Activated naive CD4-positive, alpha-beta T cell treated with anti-CD3 and anti-CD28 coated beads, Interleukin-2, amount 10 ng/mL, durations not matched to agents 7 days and 5 days (primary cell): ENCODE measurements at regions not wholly inside any gene's neighbourhood (a gene's known extent, or its start where the extent isn't known, plus 50 kb on each side); places are given as distances from the start of the nearest gene placed in this dataset.
A peak's percentile ranks its signal among the peaks of the same experiment; 100 is the strongest.
"Not testable (repeated sequence)": the region's sequence is repeated elsewhere in the genome, so short reads cannot be mapped to it uniquely, and the experiment has no call there.

Experiments
- CTCF ChIA-PET: fragments of 350-600 bp; sonication (Branson Sonifier 250); formaldehyde crosslinking; loops from one replicate; lab custom pipeline; 2021; ENCODE audit warnings: antibody characterized with exemption; lab: Charles Lee
- DNase-seq: peaks from one replicate; pipeline ENCODE4 v3.0.0-alpha.2; 2020
- H3K27ac Mint-ChIP-seq: one replicate; pipeline ENCODE4 v1.8.0; 2021; ENCODE audit warnings: mild to moderate bottlenecking, moderate library complexity, mixed read lengths
- H3K27me3 Mint-ChIP-seq: one replicate; pipeline ENCODE4 v1.8.0; 2021; ENCODE audit warnings: mild to moderate bottlenecking, mixed read lengths
- H3K36me3 Mint-ChIP-seq: one replicate; pipeline ENCODE4 v1.8.0; 2021; ENCODE audit warnings: mixed read lengths
- H3K4me1 Mint-ChIP-seq: one replicate; pipeline ENCODE4 v1.8.0; 2021; ENCODE audit warnings: mixed read lengths
- H3K4me3 Mint-ChIP-seq: one replicate; pipeline ENCODE4 v1.8.0; 2021; ENCODE audit warnings: mild to moderate bottlenecking, moderate library complexity, mixed read lengths
- H3K9me3 Mint-ChIP-seq: one replicate; pipeline ENCODE4 v1.8.0; 2021; ENCODE audit warnings: mixed read lengths

- CTCF ChIA-PET: interaction anchor here (0.8 to 4.9 kb wide), 29 partner anchors 9 to 187 kb away, joined by 3 to 42 read pairs (median 5); partner anchors contain the start of gene CLINT1
- H3K27ac Mint-ChIP-seq: no peak overlapping the region
- no peaks in the 10 kb centered on the region for H3K36me3 Mint-ChIP-seq
- H3K4me1 Mint-ChIP-seq: peaks cover 4% of the 10 kb centered on the region
- H3K27me3 Mint-ChIP-seq: peaks cover 25% of the 10 kb centered on the region
- DNase-seq: peak; percentile 89
- no peak overlapping the region for H3K4me3 Mint-ChIP-seq
- no peaks in the 10 kb centered on the region for H3K9me3 Mint-ChIP-seq
These were observed 89.9 kb upstream of the CLINT1 start for GRCh38 chr5:157948738-157949410.

GRCh38 chr5:157947156-157947555 is 88.2 kb upstream of the CLINT1 start:
- no peak for DNase-seq
- CTCF ChIA-PET: interaction anchor here (4.0 kb wide), 1 partner anchor 185 kb away, joined by 41 read pairs; no protein-coding TSS in a partner anchor
- peaks cover 25% of the 10 kb centered on the region for H3K27me3 Mint-ChIP-seq
- peaks cover 4% of the 10 kb centered on the region for H3K4me1 Mint-ChIP-seq
- no peaks in the 10 kb centered on the region for H3K9me3 Mint-ChIP-seq
- H3K4me3 Mint-ChIP-seq: no peak overlapping the region
- no peaks in the 10 kb centered on the region for H3K36me3 Mint-ChIP-seq
- no peak overlapping the region for H3K27ac Mint-ChIP-seq

- not testable (repeated sequence) for H3K4me1 Mint-ChIP-seq, H3K9me3 Mint-ChIP-seq, H3K27ac Mint-ChIP-seq, H3K36me3 Mint-ChIP-seq, DNase-seq, H3K4me3 Mint-ChIP-seq
- CTCF ChIA-PET: interaction anchor here (1.5 kb wide), 1 partner anchor 179 kb away, joined by 3 read pairs; no protein-coding TSS in a partner anchor
- peaks cover 25% of the 10 kb centered on the region for H3K27me3 Mint-ChIP-seq
These were observed 86.9 kb upstream of the CLINT1 start for GRCh38 chr5:157945822-157946221.

- no peak for DNase-seq
- CTCF ChIA-PET: no interaction called here
- H3K27me3 Mint-ChIP-seq: peaks cover 25% of the 10 kb centered on the region
- no peaks in the 10 kb centered on the region for H3K36me3 Mint-ChIP-seq
- no peaks in the 10 kb centered on the region for H3K9me3 Mint-ChIP-seq
- H3K4me3 Mint-ChIP-seq: no peak overlapping the region
- H3K4me1 Mint-ChIP-seq: peaks cover 4% of the 10 kb centered on the region
- no peak overlapping the region for H3K27ac Mint-ChIP-seq
These were observed 86.0 kb upstream of the CLINT1 start for GRCh38 chr5:157944938-157945337.

GRCh38 chr5:157944077-157944633 is 85.2 kb upstream of the CLINT1 start:
- Mint-ChIP-seq H3K4me3 (no peak overlapping the region), H3K9me3 (no peaks in the 10 kb centered on the region), H3K4me1 (peaks cover 4% of the 10 kb centered on the region), H3K27me3 (peaks cover 20% of the 10 kb centered on the region), H3K36me3 (no peaks in the 10 kb centered on the region), H3K27ac (no peak overlapping the region)
- DNase-seq: no peak
- CTCF ChIA-PET: no interaction called here

- no peak for DNase-seq
- Mint-ChIP-seq H3K4me3 (no peak overlapping the region), H3K4me1 (no peaks in the 10 kb centered on the region), H3K27me3 (peaks cover 14% of the 10 kb centered on the region), H3K27ac (no peak overlapping the region), H3K9me3 (no peaks in the 10 kb centered on the region), H3K36me3 (no peaks in the 10 kb centered on the region)
- CTCF ChIA-PET: no interaction called here
These were observed 83.7 kb upstream of the CLINT1 start for GRCh38 chr5:157942595-157942994.

- H3K27me3 Mint-ChIP-seq: peaks cover 8% of the 10 kb centered on the region
- DNase-seq: no peak
These were observed 82.7 kb upstream of the CLINT1 start for GRCh38 chr5:157941616-157942015.

GRCh38 chr5:157938101-157938500 is 79.2 kb upstream of the CLINT1 start:
- CTCF ChIA-PET: interaction anchor here (0.6 to 1.1 kb wide), 3 partner anchors 10 to 73 kb away, joined by 3 read pairs; no protein-coding TSS in a partner anchor
- H3K27ac Mint-ChIP-seq, H3K36me3 Mint-ChIP-seq, H3K4me1 Mint-ChIP-seq, H3K4me3 Mint-ChIP-seq, DNase-seq, H3K27me3 Mint-ChIP-seq: not testable (repeated sequence)
- peaks cover 16% of the 10 kb centered on the region for H3K9me3 Mint-ChIP-seq

More at GRCh38 chr5:157941616-157942015, 82.7 kb upstream of the CLINT1 start:
- H3K9me3 Mint-ChIP-seq: peaks cover 3% of the 10 kb centered on the region
- no peaks in the 10 kb centered on the region for H3K36me3 Mint-ChIP-seq
- CTCF ChIA-PET: no interaction called here
- no peak overlapping the region for H3K27ac Mint-ChIP-seq
- H3K4me1 Mint-ChIP-seq: no peaks in the 10 kb centered on the region
- no peak overlapping the region for H3K4me3 Mint-ChIP-seq

- H3K4me3 Mint-ChIP-seq, H3K36me3 Mint-ChIP-seq, H3K27me3 Mint-ChIP-seq, H3K4me1 Mint-ChIP-seq, H3K27ac Mint-ChIP-seq, DNase-seq: not testable (repeated sequence)
- peaks cover 16% of the 10 kb centered on the region for H3K9me3 Mint-ChIP-seq
- CTCF ChIA-PET: interaction anchor here (1.3 kb wide), 1 partner anchor 119 kb away, joined by 3 read pairs; no protein-coding TSS in a partner anchor
These were observed 78.0 kb upstream of the CLINT1 start for GRCh38 chr5:157936776-157937501.

- peaks cover 3% of the 10 kb centered on the region for H3K27me3 Mint-ChIP-seq
- H3K4me3 Mint-ChIP-seq: no peak overlapping the region
- no peak overlapping the region for H3K27ac Mint-ChIP-seq
- peaks cover 16% of the 10 kb centered on the region for H3K9me3 Mint-ChIP-seq
- CTCF ChIA-PET: interaction anchor here (0.6 kb wide), 1 partner anchor 114 kb away, joined by 3 read pairs; no protein-coding TSS in a partner anchor
- H3K4me1 Mint-ChIP-seq: no peaks in the 10 kb centered on the region
- DNase-seq: no peak
- H3K36me3 Mint-ChIP-seq: peaks cover 4% of the 10 kb centered on the region
These were observed 75.7 kb upstream of the CLINT1 start for GRCh38 chr5:157934600-157934999.

- no peak for DNase-seq
- Mint-ChIP-seq H3K4me1 (no peaks in the 10 kb centered on the region), H3K27me3 (peaks cover 3% of the 10 kb centered on the region), H3K27ac (no peak overlapping the region), H3K9me3 (peaks cover 16% of the 10 kb centered on the region), H3K4me3 (no peak overlapping the region), H3K36me3 (peaks cover 4% of the 10 kb centered on the region)
- CTCF ChIA-PET: interaction anchor here (1.8 kb wide), 1 partner anchor 15 kb away, joined by 5 read pairs; no protein-coding TSS in a partner anchor
These were observed 74.1 kb upstream of the CLINT1 start for GRCh38 chr5:157933005-157933404.

- H3K4me1 Mint-ChIP-seq: no peaks in the 10 kb centered on the region
- no peak for DNase-seq
- H3K27ac Mint-ChIP-seq: no peak overlapping the region
- H3K36me3 Mint-ChIP-seq: peaks cover 4% of the 10 kb centered on the region
- peaks cover 7% of the 10 kb centered on the region for H3K27me3 Mint-ChIP-seq
- H3K4me3 Mint-ChIP-seq: no peak overlapping the region
- H3K9me3 Mint-ChIP-seq: peaks cover 12% of the 10 kb centered on the region
- CTCF ChIA-PET: interaction anchor here (1.0 to 1.6 kb wide), 2 partner anchors 17 to 18 kb away, joined by 3 to 4 read pairs; no protein-coding TSS in a partner anchor
These were observed 71.8 kb upstream of the CLINT1 start for GRCh38 chr5:157930710-157931109.

- Mint-ChIP-seq H3K27me3 (peaks cover 14% of the 10 kb centered on the region), H3K36me3 (no peaks in the 10 kb centered on the region), H3K4me1 (no peaks in the 10 kb centered on the region), H3K9me3 (no peaks in the 10 kb centered on the region), H3K27ac (no peak overlapping the region), H3K4me3 (no peak overlapping the region)
- CTCF ChIA-PET: no interaction called here
- DNase-seq: no peak
These were observed 68.0 kb upstream of the CLINT1 start for GRCh38 chr5:157926977-157927376.
